ENCODE measurements at regions not wholly inside any gene's neighbourhood (a gene's known extent, or its start where the extent isn't known, plus 50 kb on each side); places are given as distances from the start of the nearest gene placed in this dataset.

DNA sequence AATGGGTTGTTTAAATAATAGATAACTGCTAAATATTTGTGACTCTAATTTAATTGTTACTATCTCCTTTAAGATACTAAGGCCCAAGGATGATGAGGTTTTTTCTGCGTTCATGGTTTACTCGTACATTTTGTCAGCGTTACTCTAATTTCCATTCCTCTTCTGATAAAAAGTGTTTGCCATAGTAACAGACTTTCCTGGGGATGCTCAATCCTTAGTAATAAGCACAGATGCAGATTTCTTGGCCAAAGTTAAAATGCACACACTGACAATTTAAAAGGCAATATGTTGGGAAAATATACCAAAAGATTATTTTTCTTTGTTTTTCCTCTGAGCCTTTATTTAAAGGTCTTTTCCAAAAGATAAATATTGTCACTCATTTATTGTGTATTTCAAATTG is 149.6 kb downstream of the IRS2 start:
- no peak for DNase-seq

DNA sequence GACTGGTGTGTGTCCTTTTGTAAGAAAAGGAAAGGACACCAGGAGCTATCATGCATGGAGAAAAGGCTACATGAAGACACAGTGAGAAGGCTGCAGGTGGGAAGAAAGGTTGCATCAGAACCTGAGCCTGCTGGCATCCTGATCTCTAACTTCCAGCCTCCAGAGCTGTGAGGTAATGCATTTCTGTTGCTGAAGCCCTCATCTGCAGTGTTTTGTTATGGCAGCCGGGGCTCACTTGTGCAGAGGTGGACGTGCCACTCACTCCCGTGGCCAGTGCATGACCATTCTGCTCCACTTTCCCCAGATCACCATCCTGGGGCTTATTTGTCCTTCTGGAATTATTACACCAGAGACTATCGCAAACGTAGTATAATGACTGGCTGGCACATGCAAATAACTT is 155.3 kb downstream of the IRS2 start:
- DNase-seq, result no peak

DNA sequence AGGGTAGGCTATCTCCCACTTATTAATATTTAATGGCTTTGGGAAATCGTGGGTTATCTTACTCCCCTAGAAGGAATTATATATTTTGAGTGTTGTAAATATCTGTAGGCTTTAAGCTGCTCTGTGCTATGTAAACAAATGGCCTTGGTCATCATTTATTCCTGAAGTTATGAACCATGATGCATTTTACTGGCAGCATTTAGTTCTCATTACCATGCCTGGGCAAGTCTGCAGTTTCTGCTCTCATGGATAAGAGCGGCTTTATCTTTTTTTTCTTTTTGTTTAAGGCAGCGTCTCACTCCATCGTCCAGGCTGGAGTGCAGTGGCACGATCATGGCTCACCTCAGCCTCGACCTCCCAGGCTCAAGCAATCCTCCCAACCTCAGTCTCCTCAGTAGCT is 156.1 kb downstream of the IRS2 start:
- DNase-seq, result no peak

DNA sequence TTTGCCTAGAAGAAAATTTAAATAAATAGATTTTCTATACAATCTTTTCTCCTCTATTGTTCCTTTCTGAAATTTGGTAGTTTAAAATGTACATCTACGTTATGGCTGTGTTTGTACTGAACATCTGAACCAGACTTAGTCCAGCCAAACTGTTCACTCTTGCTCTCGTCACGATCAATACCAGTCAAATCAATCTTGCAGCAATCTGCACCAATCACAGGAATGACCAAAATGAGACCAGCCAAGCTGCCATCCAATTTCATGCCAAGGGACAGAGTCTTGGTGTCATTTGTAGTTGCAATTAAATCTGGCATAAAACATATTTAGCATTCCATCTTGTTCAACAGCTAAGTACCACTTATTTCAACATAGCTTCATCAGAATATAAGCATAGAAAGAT is 156.6 kb downstream of the IRS2 start:
- DNase-seq, result no peak

DNA sequence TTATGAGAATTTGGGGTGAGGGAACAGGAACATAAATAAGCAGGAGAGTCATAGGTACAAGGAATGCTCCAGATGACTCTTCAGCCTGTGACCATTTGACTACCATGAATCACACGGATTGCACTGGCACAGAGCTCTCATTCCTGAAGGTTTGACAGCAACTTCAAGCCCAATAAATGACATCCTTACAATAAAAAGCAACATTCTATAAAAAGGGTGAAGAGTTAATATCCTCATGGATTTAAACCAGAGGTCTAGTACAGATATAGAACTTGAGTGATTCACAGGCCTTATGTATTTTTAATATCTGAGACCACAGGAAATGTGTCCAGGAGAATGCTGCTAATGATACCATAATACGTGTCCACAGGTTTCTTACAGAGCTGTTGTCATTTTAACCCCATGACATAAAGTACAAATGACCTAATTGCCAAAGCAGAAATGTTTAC is 158.1 kb downstream of the IRS2 start:
- DNase-seq, result no peak

DNA sequence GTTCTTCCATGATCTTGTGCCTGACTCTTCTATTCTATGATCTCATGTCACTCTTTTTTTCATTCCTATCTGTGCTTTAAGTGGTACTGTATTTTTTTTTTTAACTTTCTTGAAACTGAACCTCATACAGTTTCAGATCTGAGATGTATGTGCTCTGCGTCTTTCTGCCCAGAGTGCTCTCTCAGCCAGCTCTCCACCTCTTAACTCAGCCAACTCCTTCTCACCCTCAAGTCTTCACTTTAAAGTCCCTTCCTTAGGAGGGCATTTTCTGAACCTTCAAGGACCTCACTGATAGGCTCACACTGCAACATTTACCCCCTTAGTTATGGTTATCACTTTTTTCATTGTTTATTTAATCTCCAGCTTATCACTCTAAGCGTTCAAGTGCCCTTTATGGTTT is 158.7 kb downstream of the IRS2 start:
- no peak for DNase-seq

DNA sequence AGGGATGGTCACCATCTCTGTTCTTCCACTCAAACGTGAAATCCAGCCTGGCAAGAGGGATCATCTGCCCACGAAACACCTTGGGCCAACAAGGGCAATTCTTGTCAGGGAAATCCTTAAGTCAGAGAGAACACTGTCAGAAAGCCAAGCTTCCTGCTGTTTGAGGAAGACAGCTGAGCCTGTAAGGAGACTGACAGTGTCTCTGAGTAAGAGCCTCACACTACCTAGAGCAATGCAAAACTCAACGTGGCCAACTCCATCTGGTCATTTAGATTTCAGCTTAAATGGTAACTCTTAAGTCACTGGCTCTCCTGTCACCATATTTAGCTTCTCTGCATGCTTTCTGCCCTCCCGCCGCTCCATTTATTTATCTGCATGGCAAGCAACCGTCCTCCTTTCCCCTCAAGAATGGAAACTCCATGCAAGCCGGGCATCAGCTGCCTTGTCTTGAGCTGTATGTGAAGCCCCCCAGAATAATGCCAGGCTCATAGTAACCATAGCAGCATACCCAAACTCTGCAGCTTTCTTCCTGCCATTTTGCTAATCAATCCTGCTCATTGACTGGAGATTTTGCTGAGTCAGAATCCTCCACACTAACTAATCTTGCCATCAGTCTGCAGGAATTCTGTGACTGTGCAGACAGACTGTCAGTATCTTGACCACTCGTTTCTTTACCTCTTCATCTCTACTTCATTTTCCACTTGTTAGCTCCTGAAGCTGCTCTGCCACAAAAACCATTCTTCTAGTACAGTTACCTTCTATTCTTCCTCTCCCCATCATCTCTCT is 159.8 kb downstream of the IRS2 start:
- no peak for DNase-seq

DNA sequence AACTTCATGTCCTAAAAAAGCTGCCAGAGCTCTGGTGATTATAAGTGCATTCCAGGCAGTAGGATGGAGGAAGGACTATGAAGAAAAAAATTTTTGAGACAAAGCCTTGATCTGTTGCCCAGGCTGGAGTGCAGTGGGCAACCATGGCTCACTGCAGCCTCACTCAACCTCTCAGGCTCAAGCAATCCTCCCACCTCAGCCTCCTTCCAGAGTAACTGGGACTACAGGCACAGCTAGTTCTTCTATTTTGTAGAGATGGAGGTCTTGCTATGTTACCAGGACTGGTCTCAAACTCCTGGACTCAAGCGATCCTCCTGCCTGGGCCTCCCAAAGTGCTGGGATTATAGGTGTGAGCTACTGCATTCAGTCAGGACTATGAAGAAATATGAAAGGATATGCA is 161.2 kb downstream of the IRS2 start:
- DNase-seq, result no peak

DNA sequence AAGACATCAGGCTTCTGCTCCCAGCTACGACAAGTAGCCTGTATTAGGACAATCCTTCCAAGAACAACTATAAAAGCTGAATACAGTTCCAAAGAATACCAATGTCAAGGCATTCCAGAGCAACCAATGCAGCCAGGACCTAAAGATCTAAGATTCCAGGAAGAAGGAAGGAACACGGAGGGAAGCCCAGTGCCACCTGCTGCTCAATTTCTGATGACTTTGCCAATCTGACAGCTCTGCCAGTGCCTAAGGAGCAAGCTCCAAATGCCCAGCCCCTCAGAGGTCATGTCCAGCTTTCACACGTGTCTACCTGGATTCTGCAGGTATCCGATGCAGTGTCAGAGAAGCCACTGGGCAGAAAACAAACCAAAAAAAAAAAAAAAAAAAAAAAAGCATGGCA is 164.4 kb downstream of the IRS2 start:
- no peak for DNase-seq

DNA sequence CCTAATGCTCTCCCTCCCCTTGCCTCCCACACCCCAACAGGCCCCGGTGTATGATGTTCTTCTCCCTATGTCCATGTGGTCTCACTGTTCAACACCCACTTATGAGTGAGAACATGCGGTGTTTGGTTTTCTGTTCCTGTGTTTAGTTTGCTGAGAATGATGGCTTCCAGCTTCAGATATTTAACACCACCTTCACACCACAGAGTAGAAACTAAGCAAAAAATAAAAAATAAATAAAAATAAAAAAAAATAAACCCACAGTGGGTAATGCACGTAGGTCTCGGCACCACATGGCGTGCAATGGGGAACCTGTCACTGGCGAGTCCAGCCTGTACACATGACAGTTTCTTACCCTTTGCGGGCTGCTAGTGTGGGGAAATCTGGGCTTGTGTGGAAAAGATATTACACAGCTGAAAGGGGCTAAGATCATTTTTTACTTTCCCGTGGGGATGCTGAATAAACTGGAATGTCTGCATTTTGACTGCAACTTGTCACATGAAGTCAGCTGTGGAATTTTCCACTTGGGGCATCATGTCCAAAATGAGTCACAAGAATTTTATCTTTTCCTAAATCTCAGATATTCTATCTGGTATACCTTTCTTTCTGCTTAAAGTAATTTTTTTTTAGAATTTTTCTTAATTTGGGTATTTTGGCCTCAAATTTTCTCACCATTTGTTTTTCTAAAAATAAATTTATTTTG is 170.5 kb downstream of the IRS2 start:
- no peak for DNase-seq

DNA sequence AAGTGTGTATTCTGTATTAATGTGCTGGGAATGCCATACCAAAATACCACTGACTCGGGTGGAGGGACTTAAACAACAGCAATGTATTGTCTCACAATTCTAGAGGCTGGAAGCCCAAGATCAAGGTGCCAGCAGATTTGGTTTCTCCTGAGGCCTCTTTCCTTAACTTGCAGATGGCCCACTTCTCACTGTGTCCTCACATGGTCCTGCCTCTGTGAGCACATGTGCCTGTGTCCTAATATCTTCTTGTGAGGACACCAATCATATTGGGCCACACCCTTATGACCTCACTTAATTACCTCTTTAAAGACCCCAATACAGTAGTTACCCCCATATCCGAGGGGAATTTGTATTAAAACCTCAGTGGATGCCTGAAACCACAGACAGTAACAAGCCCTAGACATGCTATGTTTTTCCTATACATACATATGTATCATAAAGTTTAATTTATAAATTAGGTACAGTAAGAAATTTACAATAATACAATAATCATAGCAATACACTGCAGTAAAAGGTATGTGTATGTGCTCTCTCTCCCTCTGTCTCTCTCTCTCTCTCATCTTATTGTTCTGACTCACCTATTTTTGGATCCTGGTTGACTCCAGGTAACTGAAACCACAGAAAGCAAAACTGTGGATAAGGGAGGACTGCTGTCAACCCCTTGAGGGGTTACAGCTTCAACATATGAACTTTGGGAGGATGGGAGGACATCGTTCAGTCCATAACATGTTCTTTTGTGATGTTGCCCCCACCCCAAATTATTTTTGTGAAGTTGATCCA is 174.3 kb downstream of the IRS2 start:
- no peak for DNase-seq

DNA sequence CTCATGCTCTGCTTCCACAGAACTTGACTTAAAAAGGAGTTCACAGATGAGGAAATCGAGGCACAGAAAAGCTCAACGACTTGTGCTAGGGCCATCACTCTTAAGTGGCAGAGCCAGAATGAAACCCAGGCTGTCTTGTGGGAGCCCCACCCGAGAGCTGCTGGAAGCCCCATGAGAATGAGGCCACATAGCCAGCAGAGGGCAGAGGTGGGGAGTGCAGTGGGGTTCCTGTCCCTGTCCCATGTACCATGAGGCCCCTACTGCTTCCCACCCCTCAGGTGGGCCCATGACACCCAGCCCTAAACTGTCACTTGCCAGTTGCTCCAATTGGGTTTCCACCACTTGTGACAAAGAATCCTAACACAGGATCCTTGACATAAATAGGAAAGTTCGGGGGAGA is 175.9 kb downstream of the IRS2 start:
- DNase-seq, result peak; percentile 5

DNA sequence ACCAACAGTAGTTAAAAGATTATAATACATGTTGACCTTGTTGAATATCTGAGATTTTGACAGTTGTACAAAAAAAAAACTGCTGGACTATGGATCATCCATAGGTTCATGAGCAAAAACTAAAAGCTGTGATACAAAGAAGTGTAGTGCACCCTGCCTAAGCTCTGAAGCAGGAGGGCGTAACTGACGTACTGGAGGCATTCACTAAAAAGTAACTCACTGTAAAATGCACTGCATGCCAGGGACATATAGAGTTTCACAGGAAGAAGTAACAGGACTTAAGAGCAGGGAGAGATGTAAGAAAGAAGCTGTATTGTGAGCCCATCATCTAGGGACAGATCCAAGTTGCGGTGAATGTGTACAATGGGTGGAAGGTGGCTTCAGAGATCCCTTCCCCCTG is 177.9 kb downstream of the IRS2 start:
- DNase-seq, result no peak

DNA sequence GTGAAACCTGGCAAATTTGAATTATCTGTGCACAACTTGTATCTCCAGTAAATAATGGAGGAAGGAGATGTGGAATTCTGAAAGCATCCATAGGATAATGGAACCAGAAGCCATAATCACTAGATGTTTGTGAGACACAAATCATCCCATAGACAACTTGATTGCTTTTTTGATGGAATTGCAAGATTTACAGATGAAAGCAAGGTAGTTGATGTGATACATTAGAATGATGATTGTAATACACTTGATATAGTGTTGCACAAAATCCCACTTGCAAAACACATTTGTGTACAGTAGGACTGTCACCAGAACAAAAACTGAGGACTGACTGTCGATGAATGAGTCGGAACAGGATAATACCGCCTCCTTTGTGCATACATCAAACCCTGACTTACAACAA is 178.3 kb downstream of the IRS2 start:
- no peak for DNase-seq

DNA sequence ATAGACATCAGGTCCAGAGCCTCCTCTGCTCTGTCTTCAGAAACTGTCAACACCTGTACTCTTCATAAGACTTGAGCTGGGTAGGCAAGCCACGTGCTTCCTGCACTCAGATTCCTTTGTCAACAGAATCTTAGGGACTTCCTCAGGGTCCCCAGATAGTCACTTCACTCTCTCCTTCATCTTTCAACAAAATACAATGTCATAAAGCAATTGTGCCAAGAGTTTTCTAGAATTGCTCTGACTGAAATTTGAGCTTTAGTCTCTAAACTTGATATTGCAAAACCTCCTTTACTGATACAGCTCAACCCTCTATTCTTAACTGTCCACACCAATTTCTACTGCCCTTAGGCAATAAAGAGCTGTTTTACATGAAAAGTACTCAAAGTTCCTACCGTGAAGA is 179.9 kb downstream of the IRS2 start:
- DNase-seq, result no peak

DNA sequence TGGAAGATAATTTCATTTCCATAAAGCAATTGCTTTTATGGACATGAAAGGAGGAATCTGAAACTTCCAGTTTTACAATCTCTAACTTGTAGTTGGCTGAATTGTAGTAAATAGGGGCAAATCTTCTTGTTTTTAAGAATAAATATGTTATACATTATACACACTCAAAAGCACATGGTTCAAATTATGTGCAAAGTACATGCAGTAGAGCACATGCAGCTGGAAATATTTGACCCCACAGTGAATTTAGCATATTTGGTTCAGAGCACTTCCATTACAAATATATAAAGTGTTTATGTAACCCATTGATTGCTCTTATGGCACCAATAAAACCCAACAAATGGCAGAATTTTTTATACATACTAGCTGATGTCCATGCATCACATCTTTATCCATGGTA is 180.5 kb downstream of the IRS2 start:
- no peak for DNase-seq

DNA sequence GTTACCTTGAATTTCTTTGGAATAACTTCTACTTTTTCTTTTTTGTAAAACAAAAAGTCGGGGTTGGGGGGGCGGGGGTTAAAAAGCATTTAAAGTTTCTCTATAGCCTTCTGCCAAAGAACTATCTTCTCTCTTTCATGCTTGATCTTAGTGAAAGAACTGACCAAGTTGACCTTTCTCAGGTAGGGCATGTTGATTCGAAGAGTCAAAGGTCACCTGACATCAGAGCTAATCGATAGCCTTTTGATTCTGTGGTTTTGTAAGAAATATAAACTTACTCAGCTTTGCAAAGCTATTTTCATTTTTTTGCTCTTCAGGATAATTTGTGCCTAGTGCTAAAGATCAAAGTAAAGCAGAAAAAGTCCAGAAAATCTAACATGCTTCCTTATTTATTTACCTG is 181.5 kb downstream of the IRS2 start:
- no peak for DNase-seq

DNA sequence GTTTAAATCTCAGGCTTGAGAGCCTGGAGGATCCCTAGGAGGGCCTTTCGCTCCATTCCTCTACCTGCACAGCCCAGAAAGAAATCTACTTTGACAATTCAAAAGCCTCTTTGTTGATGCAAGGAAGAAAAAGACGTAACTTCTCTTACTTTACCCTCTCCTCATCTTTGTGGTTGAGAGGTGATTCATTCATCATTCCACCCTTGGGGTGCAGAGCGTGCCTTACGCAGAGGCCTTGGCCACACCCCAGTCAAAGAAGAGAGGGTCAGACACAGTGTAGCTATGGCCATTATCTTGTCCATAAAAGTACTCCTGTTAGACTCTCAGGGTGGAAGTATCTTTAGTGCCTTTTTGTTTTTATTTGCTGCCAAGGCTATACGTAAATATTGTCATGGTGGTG is 184.0 kb downstream of the IRS2 start:
- no peak for DNase-seq

DNA sequence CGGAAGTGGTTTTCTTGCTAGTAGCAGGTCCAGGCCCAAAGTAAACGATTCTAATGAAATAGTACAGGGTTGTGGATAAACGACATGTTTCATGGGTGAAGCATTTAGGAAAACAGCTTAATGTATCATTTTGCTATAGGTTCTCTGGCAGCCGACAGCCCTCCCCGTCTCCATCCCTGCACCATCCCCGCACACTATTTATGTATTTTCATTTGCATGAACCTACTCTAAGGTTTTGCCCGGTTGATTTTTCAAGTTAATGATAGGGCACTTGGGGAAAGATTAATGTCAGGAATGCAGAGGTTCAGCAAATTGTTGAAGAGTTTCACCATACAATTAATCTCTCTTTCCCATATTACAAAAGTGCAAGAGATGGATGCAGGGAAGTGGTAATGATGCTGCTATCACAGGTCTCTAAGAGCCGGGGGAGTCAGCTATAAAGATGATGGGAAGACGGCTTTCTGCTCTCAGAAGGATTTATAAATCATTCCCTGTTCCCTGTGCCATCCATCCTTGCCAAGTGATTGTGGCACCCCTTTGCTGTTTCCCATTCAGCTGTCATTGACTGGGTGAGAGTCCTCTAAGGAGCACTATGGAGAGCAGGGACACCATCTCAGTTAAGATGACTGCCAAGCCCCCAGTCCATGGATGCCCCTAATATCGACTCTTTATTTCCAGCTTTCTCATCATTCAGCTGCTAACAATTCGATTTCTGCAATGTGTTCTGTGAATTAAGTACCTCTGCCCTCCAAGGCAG is 186.3 kb downstream of the IRS2 start:
- no peak for DNase-seq

DNA sequence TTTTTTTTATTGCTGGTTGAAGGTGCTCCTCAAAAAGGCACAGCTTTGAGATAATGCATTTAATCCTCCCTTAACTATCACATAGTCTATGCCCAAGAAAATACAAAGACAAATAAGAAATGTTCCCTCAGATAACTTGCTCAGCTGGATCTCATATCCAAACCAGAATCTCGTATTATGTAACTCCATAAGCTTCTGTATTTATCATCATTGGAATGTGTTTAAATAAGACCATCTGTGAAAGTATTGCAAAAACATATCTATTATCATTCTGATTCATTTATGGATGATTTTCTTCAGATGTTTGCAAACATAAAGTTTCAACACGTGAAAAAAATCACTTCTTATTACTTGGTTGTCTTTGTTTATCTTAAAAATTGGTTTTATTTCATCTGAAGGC is 190.9 kb downstream of the IRS2 start:
- DNase-seq, result no peak

DNA sequence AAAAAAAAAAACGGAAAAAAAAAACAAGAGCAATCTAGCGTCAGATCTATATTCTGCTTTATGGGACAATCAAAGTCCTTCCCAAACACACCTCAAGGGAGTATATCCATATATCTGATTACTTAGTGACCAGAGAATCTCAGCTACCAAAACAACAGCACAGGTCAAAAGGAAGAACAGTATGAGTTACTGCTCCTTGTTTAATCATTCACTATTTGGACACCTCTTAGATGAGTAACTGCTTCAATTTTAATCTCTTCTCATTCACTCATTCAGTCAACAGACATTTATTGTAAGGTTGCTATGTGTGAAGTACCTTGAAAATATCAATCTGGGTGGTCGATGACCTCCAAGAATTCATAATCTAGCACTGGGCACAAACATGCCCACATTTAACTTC is 193.2 kb downstream of the IRS2 start:
- DNase-seq, result no peak

DNA sequence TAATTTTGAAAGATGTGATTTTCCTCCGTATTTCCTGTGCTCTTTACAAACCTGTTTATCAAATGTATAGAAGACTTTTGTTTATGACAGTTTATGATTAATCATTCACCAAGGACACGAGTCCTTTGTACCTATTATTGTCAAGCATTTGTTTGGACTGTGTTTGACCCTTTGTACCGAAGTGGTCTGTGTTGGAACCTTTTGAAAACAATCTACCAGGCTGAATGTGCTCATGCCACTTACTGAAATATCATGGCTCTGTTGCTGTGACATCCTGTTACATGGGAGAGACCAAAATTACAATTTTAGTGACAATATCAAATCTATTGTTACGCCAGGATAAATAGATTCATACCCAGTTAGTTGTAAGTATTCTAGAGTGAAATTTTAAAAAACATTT is 193.6 kb downstream of the IRS2 start:
- DNase-seq, result no peak

DNA sequence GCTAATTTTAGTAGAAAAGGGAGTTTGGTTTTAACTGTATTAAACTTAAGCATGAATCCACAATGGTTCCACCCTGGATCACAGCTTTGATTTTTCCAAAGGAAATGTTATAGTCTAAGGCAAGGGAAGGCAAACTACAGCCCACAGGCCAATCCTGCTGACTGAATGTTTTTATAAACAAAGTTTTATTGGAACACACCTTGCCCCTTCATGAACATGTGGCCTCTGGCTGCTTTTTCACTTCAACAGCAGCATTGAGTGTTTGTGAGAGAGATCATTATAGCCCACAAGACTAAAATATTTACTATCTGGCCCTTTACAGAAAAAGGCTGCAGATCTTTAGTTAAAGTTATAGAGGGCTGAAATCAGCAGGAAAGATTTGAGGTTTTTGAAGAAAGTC is 198.7 kb downstream of the IRS2 start:
- no peak for DNase-seq
